Lower leg skin (tissue), 4 donors: ENCODE measurements at regions not wholly inside any gene's neighbourhood (a gene's known extent, or its start where the extent isn't known, plus 50 kb on each side); places are given as distances from the start of the nearest gene placed in this dataset.
A peak's percentile ranks its signal among the peaks of the same experiment; 100 is the strongest.

Source experiments
- DNase-seq, 2 donors: peaks; one replicate each; pipeline ENCODE4 v3.0.0-alpha.2; 2019; ENCODE audit warnings: low spot score in 2 of 2
- H3K4me3 ChIP-seq: fragments of 200-600 bp; sonication (generic); 2 replicates; pipeline ENCODE4 v1.5.1; 2017; ENCODE audit warnings: mild to moderate bottlenecking, low read depth; ENCODE audit not compliant: poor library complexity, severe bottlenecking
- CTCF ChIP-seq, 3 donors: fragments of 450-650 bp; IDR thresholded peaks; one replicate each; pipeline ENCODE4 v1.5.1; 2016; ENCODE audit warnings: antibody characterized with exemption in 3 of 3, mild to moderate bottlenecking in 3 of 3, moderate library complexity in 2 of 3
- POLR2A ChIP-seq, 2 donors: fragments of 450-650 bp; IDR thresholded peaks; one replicate each; pipeline ENCODE4 v1.6.1; 2016 to 2017; ENCODE audit warnings: antibody characterized with exemption in 2 of 2, mild to moderate bottlenecking in 1 of 2, moderate library complexity in 1 of 2
- WGBS, 2 donors: methylation state at CpG; one replicate each; pipeline ENCODE4 v1.1.5; 2018; 5-methylcytosine and 5-hydroxymethylcytosine counted together
- intact Hi-C: fragments of 100-400 bp; cut with DNase I; formaldehyde crosslinking; loops from one replicate; pipeline ENCODE4 v1.15.0; 2023; ENCODE audit warnings: low total_unique reads

DNA sequence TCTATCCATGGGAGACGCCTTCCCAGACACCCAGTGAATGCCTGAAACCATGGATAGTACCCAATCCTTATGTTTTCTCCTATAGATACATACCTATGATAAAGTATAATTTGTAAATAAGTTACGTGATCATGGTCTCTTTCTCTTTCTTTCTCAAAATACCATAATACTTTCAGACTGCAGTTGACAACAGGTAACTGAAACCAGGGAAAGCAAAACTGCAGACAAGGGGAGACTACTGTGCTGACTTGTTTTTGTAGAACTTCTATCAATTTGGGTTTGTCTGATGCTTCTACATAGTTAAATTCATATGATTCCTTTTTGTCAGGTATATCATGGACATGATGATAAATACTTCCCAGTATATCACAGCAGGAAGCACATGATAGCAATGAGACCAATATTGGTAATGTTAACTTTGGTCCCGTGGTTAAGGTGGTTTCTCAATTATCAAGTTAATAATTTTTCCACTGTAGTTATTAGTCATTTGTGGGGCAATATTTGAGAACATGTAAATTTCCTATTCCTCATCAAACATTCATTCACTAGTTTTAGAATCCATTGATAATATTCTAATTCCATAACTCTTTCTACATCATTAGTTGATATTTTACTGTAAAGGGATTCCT is 298.0 kb upstream of the TET2 start:
- no peak for TF ChIP-seq POLR2A (IDR thresholded peaks at IDR 0.05)
- no peak for TF ChIP-seq CTCF (IDR thresholded peaks at IDR 0.05)
- H3K4me3 ChIP-seq: no peak overlapping the region
- intact Hi-C loops: no loop called here
- DNase-seq: no peak
- 87 to 91% methylated on average over 3 of the region's 3 CpGs for whole genome bisulfite sequencing, 2 donors

DNA sequence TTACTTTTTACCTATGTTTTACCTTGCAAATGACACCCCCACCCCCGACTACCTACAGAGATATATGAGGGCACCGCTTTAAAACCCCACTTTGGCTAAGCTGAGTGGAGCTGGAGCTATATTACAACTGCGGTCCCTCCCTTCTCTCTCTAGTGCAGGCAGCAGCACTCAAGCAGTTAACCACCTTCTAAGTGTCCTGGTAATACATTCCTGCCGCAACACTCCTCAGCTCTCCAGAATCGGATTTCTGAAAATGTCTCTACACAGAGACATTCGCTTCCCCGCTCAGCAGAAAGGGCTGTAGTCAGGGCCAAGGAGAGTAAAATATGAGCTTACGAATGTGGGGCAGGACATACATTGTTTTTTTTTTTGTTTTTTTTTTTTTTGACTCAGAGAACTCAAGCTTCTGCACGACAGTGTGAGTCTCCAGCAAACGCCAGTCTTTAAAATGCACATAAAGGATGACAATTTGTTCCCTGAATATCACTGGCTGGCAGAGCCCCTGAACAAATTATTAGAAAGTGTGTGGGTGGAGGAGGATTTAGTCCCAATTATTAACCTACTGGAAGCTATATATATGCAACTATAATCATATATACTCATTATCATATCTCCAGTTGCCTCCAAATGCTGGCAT is 287.0 kb upstream of the TET2 start:
- H3K4me3 ChIP-seq: no peak overlapping the region
- no peak for DNase-seq
- no peak for TF ChIP-seq CTCF (IDR thresholded peaks at IDR 0.05)
- no peak for TF ChIP-seq POLR2A (IDR thresholded peaks at IDR 0.05)
- intact Hi-C loops: no loop called here
- 50 to 64% methylated on average over 10 of the region's 10 CpGs for WGBS, 2 donors

DNA sequence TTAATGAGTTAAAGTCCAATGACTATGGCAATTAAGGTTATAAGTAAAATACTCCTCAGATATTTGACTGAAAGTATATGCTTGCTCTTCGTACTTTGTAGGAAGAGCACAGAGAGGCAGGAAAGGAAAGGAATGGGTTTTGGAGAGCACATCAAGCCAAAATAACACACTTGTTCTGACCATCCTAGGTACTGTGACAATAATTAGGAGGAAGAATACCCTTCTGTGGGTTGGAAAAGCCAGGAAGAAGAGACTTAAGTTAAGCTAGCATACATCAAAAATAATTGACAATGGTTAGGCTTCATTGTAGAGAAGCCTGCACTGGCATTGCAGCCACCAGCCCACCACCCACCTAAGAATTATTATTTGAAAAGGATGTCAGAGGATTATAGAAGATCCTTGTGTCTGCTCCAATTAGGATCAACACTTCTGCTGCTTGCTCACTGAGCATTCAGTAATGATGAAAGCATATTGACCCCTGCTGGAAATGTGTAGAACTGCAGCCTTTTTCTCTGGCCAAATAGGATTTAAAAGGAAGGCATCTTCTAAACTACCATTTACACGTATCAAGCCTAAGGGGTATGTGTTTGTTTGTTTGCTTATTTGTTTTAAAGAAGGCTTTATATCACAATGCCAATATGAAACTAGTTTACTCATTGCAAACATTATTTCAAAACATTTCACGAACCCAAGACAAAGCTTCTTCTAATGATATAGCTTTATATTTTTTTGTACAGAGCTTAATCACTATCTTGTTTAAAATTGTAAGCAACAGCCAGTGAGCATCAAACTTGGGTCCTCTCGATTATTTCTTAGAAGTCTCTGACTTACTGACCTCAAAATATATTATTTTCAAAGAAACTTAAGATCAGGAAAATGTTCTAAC is 286.2 kb upstream of the TET2 start:
- TF ChIP-seq POLR2A (IDR thresholded peaks at IDR 0.05) (no peak), CTCF (IDR thresholded peaks at IDR 0.05) (peak in 1 of 3 donors; percentile 17)
- DNase-seq: peak in 1 of 2 donors; percentile 76
- intact Hi-C loops: no loop called here
- 24 to 38% methylated on average over 4 of the region's 4 CpGs for WGBS, 2 donors
- no peak overlapping the region for H3K4me3 ChIP-seq

GRCh38 chr4:104866809-104867208 is 279.9 kb upstream of the TET2 start:
- intact Hi-C loops: no loop called here
- no peak for TF ChIP-seq CTCF (IDR thresholded peaks at IDR 0.05)
- no peak for TF ChIP-seq POLR2A (IDR thresholded peaks at IDR 0.05)
- H3K4me3 ChIP-seq: no peak overlapping the region
- 81% methylated on average over 4 of the region's 4 CpGs for WGBS, 2 donors
- DNase-seq: no peak

- TF ChIP-seq CTCF (IDR thresholded peaks at IDR 0.05): no peak
- no peak for TF ChIP-seq POLR2A (IDR thresholded peaks at IDR 0.05)
- H3K4me3 ChIP-seq: no peak overlapping the region
Measured at GRCh38 chr4:104868533-104868932, 278.1 kb upstream of the TET2 start.

More at GRCh38 chr4:104868533-104868932, 278.1 kb upstream of the TET2 start:
- DNase-seq: no peak
- intact Hi-C loops: no loop called here
